ENCODE measurements at regions not wholly inside any gene's neighbourhood (a gene's known extent, or its start where the extent isn't known, plus 50 kb on each side); places are given as distances from the start of the nearest gene placed in this dataset.

DNA sequence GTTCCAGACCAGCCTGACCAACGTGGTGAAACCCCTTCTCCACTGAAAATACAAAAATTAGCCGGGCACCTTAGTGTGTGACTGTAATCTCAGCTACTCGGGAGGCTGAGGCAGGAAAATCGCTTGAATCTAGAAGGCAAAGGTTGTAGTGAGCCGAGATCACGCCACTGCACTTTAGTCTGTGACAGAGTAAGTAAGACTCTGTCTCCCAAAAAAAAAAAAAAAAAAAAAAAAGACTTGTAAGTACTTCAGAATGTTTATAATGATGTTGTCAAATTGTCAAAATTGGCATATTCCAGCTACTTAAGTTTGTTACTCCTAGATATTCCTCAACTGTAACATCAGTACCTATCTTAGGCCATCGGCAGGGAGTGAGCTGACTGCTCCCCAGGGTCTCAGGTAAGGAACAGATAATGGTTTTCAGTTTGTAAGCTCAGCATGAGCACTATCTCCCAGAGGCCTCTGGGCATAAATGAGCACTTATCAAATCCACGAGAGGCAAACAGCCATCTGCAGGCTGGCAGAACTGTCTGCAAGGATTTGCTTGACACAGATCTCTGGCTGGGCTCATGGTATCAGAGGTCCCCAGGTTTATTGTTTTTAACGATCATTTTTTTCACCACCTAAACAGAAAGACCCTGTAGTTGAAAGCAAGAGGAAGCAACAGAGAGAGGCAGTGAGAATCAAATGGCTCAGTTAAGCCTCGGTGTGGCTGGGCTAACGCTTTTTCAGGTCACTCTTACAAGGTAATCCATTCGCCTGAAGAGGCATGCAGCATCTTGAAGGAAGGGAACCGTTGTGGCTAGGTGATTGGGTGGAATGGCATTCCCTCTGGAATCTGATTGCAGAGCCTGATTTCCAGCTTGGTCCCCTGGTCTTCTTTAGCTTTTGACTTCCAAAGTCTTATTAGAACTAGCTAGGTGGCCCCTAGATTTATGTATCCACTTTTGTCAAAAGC is 115.9 kb downstream of the LY86 start:
- no peak for DNase-seq

GRCh38 chr6:6705061-6705425 is 116.5 kb downstream of the LY86 start:
- DNase-seq, result no peak

GRCh38 chr6:6705915-6706675 is 117.6 kb downstream of the LY86 start:
- no peak for DNase-seq

- DNase-seq, result peak in 1 of 2 donors; percentile 29
These were observed 118.6 kb downstream of the LY86 start for GRCh38 chr6:6707143-6707542.

DNA sequence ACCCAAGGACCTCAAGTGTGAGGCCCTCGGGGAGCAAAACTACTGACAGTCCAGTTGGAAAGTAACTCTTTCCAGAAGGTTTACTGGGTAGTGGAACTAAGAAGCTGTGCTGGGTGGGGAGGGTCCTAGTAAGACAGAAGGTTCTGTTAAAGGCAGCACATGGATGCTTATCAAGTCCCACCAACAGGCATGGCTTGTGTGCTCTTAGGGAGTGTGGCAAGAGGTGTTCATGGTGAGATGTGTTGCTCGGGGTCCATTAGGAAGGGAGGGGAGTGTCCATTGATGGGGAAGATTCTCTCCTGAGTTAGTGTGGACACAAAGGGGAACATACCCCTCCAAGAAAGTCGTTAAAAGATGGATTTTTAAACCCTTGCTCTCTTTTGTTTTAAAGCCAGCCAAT is 120.6 kb downstream of the LY86 start:
- no peak for DNase-seq

DNA sequence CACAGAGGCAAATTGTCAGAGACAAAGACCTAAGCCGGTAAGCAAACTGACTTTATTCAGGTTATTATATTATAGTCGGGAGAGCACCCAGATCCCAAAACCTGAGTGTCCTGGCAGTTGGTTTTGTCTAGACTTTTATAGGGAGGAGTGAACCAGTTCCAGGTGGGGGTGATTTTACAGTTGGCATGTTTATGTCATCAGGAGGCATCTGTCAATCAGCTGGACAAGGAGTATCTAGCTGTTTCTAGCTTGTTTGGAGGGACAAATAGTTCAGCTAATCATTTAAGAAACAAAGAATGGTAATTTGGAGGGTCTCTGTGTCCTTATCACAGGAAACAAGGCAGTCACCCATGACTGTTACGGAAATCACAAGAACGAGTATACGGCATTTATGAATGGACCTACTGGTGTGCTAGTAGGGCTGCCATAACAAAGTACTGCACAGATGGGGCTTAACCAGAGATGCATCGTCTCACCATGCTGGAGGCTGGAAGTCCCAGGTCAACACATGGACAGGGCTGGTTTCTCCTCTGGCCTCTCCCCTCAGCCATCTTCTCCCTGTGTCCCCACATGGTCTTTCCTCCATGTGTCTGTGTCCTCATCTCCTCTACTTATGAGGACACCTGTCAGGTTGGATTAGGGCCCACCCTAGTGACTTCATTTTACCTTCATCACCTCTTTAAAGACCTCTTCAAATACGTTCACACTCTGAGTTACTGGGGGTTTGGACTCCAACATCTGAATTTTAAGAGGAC is 122.7 kb downstream of the LY86 start:
- DNase-seq, result no peak

- DNase-seq, result peak in 1 of 2 donors; percentile 48
These were observed 123.4 kb downstream of the LY86 start for GRCh38 chr6:6711832-6712448.

DNA sequence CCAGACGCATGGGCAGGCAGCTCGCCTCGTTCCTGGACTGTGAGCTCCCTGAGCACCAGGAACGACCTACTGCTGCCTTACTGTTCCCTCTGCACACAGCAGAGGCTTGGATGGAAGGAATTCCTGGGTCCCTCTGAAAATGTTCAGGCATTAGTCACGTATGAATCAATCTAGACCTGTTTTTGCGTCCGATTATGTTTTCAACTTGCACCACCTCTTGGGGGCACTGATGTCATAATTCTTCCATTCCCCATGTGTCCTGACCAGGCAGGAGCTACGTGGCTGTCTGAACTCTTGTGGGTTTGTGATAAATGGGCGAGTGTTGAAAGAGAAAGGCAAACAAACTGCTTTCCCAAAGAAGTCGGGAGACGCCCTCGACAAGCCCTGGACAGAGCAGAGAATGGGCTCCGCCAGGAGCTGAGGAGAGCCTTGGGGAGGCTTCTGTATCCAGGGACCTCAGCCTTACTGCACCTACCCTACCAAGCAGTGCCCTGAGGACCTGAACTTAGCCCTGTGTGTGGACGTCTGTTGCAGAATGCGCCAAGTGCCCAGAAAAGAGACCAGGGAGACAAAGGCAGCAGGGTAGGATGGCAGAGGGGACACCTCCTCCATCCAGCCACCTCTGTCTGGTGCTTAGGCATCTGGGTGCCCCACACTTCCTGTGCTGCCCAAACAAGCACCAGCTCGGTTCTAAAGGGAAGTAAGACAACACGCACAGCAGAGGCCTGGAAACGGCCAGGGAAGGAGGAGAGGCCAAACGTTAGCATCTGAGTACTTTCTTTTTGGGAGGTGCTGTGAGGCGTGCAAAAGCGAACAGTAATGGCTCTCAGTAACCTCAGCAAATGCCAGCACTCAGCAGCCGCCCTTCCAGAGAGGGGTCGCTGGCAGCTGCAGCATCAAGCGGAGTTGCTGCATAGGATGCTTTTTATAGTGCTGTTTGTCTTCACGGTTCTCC is 124.2 kb downstream of the LY86 start:
- DNase-seq, result peak in 1 of 2 donors; percentile 22

DNA sequence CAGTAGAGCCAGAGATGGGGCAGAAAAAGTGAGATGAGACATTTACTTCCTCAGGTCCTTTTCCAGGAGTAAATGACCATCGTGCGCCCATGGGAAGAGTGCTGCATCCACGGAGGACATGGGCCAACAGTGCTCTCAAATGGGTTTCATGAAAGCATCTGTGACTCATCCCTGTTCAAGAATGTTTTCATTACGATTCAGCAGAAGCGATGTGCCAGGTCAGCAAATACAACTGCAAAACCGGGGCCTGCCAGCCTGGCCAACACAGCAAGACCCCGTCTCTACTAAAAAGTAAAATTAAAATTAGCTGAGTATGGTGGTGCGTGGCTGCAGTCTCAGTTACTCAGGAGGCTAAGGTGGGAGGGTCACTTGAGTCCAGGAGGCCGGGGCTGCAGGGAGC is 125.1 kb downstream of the LY86 start:
- no peak for DNase-seq

DNA sequence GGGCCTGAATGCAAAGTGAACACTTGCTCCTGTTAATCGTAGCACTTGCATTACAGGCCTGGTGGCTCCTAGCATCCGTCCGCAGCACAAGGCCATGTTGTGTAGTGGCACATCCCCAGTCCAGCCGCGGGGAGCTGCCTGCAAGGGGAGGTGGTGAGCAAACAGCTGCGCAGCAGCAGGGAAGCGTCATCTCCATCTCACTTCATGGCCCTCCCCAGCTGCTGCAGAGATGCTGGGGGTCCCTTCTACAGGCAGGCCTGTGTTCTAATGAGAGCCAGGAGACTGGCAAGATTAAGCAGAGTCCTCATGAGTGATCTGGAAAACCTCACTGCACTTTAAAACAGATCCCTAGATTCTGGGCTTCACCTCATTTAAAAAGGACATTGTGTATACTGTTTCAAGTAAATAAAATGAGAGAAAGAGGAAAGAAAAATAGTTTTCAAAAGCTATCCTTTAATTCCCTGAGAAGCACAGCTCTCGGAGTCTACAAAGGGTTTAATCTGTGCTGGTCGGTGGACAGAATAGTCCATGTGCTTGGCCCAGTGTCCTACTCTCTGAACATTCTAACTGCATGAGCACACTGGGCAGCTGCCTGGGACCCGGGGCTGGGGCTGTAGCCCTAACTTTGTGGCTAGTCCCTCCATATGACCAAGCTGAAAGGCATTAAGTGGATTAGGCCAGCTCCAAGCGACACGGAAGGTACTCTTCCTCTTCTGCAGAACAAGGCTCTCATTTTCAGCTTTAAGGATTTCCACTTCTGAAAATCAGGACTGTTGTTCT is 125.8 kb downstream of the LY86 start:
- DNase-seq, result no peak

- no peak for DNase-seq
These were observed 126.4 kb downstream of the LY86 start for GRCh38 chr6:6714953-6715352.

GRCh38 chr6:6715465-6715864 is 126.9 kb downstream of the LY86 start:
- DNase-seq, result no peak

GRCh38 chr6:6716998-6717763 is 128.7 kb downstream of the LY86 start:
- DNase-seq, result no peak

DNA sequence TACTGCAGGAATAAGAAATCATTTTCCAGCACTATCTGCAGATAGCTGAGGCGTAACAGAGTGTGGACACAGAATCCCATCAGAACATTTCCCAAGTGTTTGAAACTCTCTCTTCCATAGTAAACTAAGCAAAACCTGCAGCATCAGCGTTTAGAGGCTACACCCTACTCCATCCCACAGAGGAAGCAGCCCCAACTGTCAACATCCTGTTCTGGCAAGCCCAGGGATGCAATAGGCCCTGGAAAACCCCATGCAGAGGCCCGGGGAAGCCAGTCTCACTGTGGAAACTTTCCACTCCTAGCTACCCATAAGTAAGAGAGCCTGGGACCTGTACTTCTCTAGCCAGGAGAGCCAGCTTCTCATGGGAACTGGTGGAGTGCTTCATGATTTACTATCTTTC is 129.4 kb downstream of the LY86 start:
- peak in 1 of 2 donors; percentile 46 for DNase-seq

DNA sequence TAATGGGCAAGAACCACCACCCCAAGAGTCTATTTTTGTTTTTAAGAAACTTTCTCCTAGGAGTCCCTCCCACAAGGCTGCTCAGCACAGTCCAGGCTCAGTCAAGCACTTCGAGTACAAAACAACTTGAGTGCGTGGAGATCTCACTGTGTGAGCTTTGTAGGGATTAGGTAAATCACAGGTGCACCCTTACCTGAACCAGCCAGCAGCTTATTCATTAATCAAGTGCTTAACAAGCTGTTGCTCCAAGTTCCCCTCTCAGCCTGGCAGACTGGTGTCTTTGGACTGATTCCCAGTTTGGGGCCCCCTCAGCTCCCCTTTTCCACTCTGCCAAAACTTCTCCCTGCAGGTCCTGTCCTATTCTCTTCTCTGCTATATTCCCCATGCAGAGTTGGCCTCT is 133.1 kb downstream of the LY86 start:
- no peak for DNase-seq

GRCh38 chr6:6722195-6722594 is 133.7 kb downstream of the LY86 start:
- DNase-seq, result no peak

GRCh38 chr6:6723361-6723760 is 134.8 kb downstream of the LY86 start:
- no peak for DNase-seq

GRCh38 chr6:6723921-6724538 is 135.5 kb downstream of the LY86 start:
- DNase-seq, result no peak
